Activated T-cell treated with anti-CD3 and anti-CD28 coated beads, Interleukin-2, amount 50 U/mL, for 24 hours (primary cell): ENCODE measurements at regions not wholly inside any gene's neighbourhood (a gene's known extent, or its start where the extent isn't known, plus 50 kb on each side); places are given as distances from the start of the nearest gene placed in this dataset.

Experiments used
- DNase-seq: peaks from one replicate; pipeline ENCODE4 v3.0.0-alpha.2; 2020
- H3K27ac Mint-ChIP-seq: 2 replicates; pipeline ENCODE4 v1.8.0; 2020; ENCODE audit warnings: mild to moderate bottlenecking, mixed read lengths
- H3K27me3 Mint-ChIP-seq: 2 replicates; pipeline ENCODE4 v1.8.0; 2020; ENCODE audit warnings: mixed read lengths
- H3K36me3 Mint-ChIP-seq: 2 replicates; pipeline ENCODE4 v1.8.0; 2020; ENCODE audit warnings: low read depth, mixed read lengths
- H3K4me1 Mint-ChIP-seq: 2 replicates; pipeline ENCODE4 v1.8.0; 2020; ENCODE audit warnings: low read depth, mixed read lengths
- H3K4me3 Mint-ChIP-seq: 2 replicates; pipeline ENCODE4 v1.8.0; 2020; ENCODE audit warnings: mild to moderate bottlenecking, moderate library complexity, mixed read lengths
- H3K9me3 Mint-ChIP-seq: 2 replicates; pipeline ENCODE4 v1.8.0; 2020; ENCODE audit warnings: mixed read lengths

GRCh38 chr2:14557111-14557510, 75.4 kb upstream of the LRATD1 start:
- Mint-ChIP-seq H3K36me3 (no peaks in the 10 kb centered on the region), H3K4me1 (no peaks in the 10 kb centered on the region), H3K27me3 (no peaks in the 10 kb centered on the region), H3K27ac (no peak overlapping the region), H3K4me3 (no peak overlapping the region), H3K9me3 (peaks cover 10% of the 10 kb centered on the region)
- DNase-seq = no peak

GRCh38 chr2:14557916-14558315, 74.6 kb upstream of the LRATD1 start:
- Mint-ChIP-seq H3K27ac (no peak overlapping the region), H3K4me1 (no peaks in the 10 kb centered on the region), H3K9me3 (peaks cover 8% of the 10 kb centered on the region), H3K36me3 (no peaks in the 10 kb centered on the region), H3K27me3 (no peaks in the 10 kb centered on the region), H3K4me3 (no peak overlapping the region)
- DNase-seq = no peak

- H3K36me3 Mint-ChIP-seq = no peaks in the 10 kb centered on the region
- no peak overlapping the region for H3K27ac Mint-ChIP-seq
- no peaks in the 10 kb centered on the region for H3K27me3 Mint-ChIP-seq
- no peak overlapping the region for H3K4me3 Mint-ChIP-seq
- H3K9me3 Mint-ChIP-seq = peaks cover 8% of the 10 kb centered on the region
- no peaks in the 10 kb centered on the region for H3K4me1 Mint-ChIP-seq
- DNase-seq = no peak
These were observed 74.1 kb upstream of the LRATD1 start for GRCh38 chr2:14558335-14558919.

GRCh38 chr2:14560716-14561115, 71.8 kb upstream of the LRATD1 start:
- H3K27ac Mint-ChIP-seq = no peak overlapping the region
- DNase-seq = no peak
- H3K36me3 Mint-ChIP-seq = no peaks in the 10 kb centered on the region
- no peaks in the 10 kb centered on the region for H3K27me3 Mint-ChIP-seq
- no peak overlapping the region for H3K4me3 Mint-ChIP-seq
- no peaks in the 10 kb centered on the region for H3K4me1 Mint-ChIP-seq
- H3K9me3 Mint-ChIP-seq = peaks cover 10% of the 10 kb centered on the region

GRCh38 chr2:14563324-14563723, 69.2 kb upstream of the LRATD1 start:
- no peaks in the 10 kb centered on the region for H3K4me1 Mint-ChIP-seq
- H3K36me3 Mint-ChIP-seq = no peaks in the 10 kb centered on the region
- no peaks in the 10 kb centered on the region for H3K27me3 Mint-ChIP-seq
- no peak overlapping the region for H3K27ac Mint-ChIP-seq
- no peak overlapping the region for H3K4me3 Mint-ChIP-seq
- no peak for DNase-seq
- H3K9me3 Mint-ChIP-seq = peaks cover 5% of the 10 kb centered on the region

GRCh38 chr2:14565666-14566065, 66.9 kb upstream of the LRATD1 start:
- Mint-ChIP-seq H3K27me3 (no peaks in the 10 kb centered on the region), H3K9me3 (peaks cover 2% of the 10 kb centered on the region), H3K27ac (no peak overlapping the region), H3K4me3 (no peak overlapping the region), H3K36me3 (no peaks in the 10 kb centered on the region), H3K4me1 (no peaks in the 10 kb centered on the region)
- no peak for DNase-seq

GRCh38 chr2:14567561-14567960, 65.0 kb upstream of the LRATD1 start:
- Mint-ChIP-seq H3K36me3 (no peaks in the 10 kb centered on the region), H3K27ac (no peak overlapping the region), H3K4me1 (no peaks in the 10 kb centered on the region), H3K27me3 (no peaks in the 10 kb centered on the region), H3K4me3 (no peak overlapping the region), H3K9me3 (peaks cover 7% of the 10 kb centered on the region)
- no peak for DNase-seq

- Mint-ChIP-seq H3K9me3 (peaks cover 7% of the 10 kb centered on the region), H3K36me3 (no peaks in the 10 kb centered on the region), H3K4me3 (no peak overlapping the region), H3K4me1 (no peaks in the 10 kb centered on the region), H3K27me3 (no peaks in the 10 kb centered on the region), H3K27ac (no peak overlapping the region)
- no peak for DNase-seq
These were observed 63.2 kb upstream of the LRATD1 start for GRCh38 chr2:14569294-14569693.

- Mint-ChIP-seq H3K36me3 (no peaks in the 10 kb centered on the region), H3K27ac (no peak overlapping the region), H3K27me3 (no peaks in the 10 kb centered on the region), H3K9me3 (peaks cover 5% of the 10 kb centered on the region), H3K4me3 (no peak overlapping the region), H3K4me1 (no peaks in the 10 kb centered on the region)
- no peak for DNase-seq
These were observed 59.9 kb upstream of the LRATD1 start for GRCh38 chr2:14572633-14573032.

- H3K27me3 Mint-ChIP-seq = no peaks in the 10 kb centered on the region
- no peaks in the 10 kb centered on the region for H3K9me3 Mint-ChIP-seq
- H3K4me1 Mint-ChIP-seq = no peaks in the 10 kb centered on the region
- H3K27ac Mint-ChIP-seq = no peak overlapping the region
- no peak for DNase-seq
- H3K36me3 Mint-ChIP-seq = no peaks in the 10 kb centered on the region
- no peak overlapping the region for H3K4me3 Mint-ChIP-seq
These were observed 54.7 kb upstream of the LRATD1 start for GRCh38 chr2:14577843-14578242.
